ENCODE measurements at regions not wholly inside any gene's neighbourhood (a gene's known extent, or its start where the extent isn't known, plus 50 kb on each side); places are given as distances from the start of the nearest gene placed in this dataset.

- no peaks in the 10 kb centered on the region for H3K4me1 ChIP-seq
- FAIRE-seq (no peak), ATAC-seq (no peak), DNase-seq (ENCODE audit: low read depth in 1 of 2, low spot score in 1 of 2) (no peak)
- ChIA-PET POLR2A (no interaction called here), CTCF (no interaction called here)
- H3K27ac ChIP-seq: no peak overlapping the region
- TF ChIP-seq, protein P1, sequence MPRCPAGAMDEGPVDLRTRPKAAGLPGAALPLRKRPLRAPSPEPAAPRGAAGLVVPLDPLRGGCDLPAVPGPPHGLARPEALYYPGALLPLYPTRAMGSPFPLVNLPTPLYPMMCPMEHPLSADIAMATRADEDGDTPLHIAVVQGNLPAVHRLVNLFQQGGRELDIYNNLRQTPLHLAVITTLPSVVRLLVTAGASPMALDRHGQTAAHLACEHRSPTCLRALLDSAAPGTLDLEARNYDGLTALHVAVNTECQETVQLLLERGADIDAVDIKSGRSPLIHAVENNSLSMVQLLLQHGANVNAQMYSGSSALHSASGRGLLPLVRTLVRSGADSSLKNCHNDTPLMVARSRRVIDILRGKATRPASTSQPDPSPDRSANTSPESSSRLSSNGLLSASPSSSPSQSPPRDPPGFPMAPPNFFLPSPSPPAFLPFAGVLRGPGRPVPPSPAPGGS (IDR thresholded peaks at IDR 0.05): no peak
- TF ChIP-seq CBX8 (IDR thresholded peaks at IDR 0.05) (no peak), TFCP2L1 (CRISPR knock-in tag; IDR thresholded peaks at IDR 0.05) (no peak), NR3C1 (IDR thresholded peaks at IDR 0.05) (no peak), HOXB13 (CRISPR knock-in tag; IDR thresholded peaks at IDR 0.05; ENCODE audit: low read depth) (no peak), PHF8 (IDR thresholded peaks at IDR 0.05; ENCODE audit: borderline replicate concordance, low read depth) (no peak), HES2 (IDR thresholded peaks at IDR 0.05) (no peak), HEYL (CRISPR knock-in tag; IDR thresholded peaks at IDR 0.05) (no peak), FOXS1 (CRISPR knock-in tag; IDR thresholded peaks at IDR 0.05) (no peak), ESRRA (IDR thresholded peaks at IDR 0.05; ENCODE audit: borderline replicate concordance, low read length) (no peak), EP300 (IDR thresholded peaks at IDR 0.05) (no peak), KDM1A (IDR thresholded peaks at IDR 0.05; ENCODE audit: low read depth) (no peak)
- TF ChIP-seq, protein P2, sequence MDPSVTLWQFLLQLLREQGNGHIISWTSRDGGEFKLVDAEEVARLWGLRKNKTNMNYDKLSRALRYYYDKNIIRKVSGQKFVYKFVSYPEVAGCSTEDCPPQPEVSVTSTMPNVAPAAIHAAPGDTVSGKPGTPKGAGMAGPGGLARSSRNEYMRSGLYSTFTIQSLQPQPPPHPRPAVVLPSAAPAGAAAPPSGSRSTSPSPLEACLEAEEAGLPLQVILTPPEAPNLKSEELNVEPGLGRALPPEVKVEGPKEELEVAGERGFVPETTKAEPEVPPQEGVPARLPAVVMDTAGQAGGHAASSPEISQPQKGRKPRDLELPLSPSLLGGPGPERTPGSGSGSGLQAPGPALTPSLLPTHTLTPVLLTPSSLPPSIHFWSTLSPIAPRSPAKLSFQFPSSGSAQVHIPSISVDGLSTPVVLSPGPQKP (IDR thresholded peaks at IDR 0.05; ENCODE audit: low read depth, low read length): no peak
- 24% methylated on average over 4 of the region's 4 CpGs for WGBS (ENCODE audit: missing lambda C conversion rate)
- no peak overlapping the region for H3K4me2 ChIP-seq
- H3K4me3 ChIP-seq: no peak overlapping the region
- no peaks in the 10 kb centered on the region for H3K9me3 ChIP-seq
Observed at GRCh38 chr17:71283486-71283885, 837.3 kb upstream of the SOX9 start.

- Histone ChIP-seq H3K9me3 (no peaks in the 10 kb centered on the region), H3K4me2 (no peak overlapping the region), H3K4me3 (no peak overlapping the region), H3K27ac (no peak overlapping the region), H3K4me1 (no peaks in the 10 kb centered on the region)
- ChIA-PET POLR2A (no interaction called here), CTCF (no interaction called here)
- FAIRE-seq (no peak), ATAC-seq (no peak), DNase-seq (ENCODE audit: low read depth in 1 of 2, low spot score in 1 of 2) (no peak)
- TF ChIP-seq, protein P3, sequence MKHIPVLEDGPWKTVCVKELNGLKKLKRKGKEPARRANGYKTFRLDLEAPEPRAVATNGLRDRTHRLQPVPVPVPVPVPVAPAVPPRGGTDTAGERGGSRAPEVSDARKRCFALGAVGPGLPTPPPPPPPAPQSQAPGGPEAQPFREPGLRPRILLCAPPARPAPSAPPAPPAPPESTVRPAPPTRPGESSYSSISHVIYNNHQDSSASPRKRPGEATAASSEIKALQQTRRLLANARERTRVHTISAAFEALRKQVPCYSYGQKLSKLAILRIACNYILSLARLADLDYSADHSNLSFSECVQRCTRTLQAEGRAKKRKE (CRISPR knock-in tag; IDR thresholded peaks at IDR 0.05; ENCODE audit: low read depth): no peak
- TF ChIP-seq POLR2A (IDR thresholded peaks at IDR 0.05; ENCODE audit: low read length): no peak
- TF ChIP-seq HMGXB4 (CRISPR knock-in tag; IDR thresholded peaks at IDR 0.05; ENCODE audit: borderline replicate concordance): no peak
- TF ChIP-seq ZNF302 (CRISPR knock-in tag; IDR thresholded peaks at IDR 0.05): no peak
- no peak for TF ChIP-seq EHF (CRISPR knock-in tag; IDR thresholded peaks at IDR 0.05)
- WGBS (ENCODE audit: missing lambda C conversion rate): 31% methylated on average over 7 of the region's 7 CpGs
Observed at GRCh38 chr17:71284032-71284755, 836.6 kb upstream of the SOX9 start.

GRCh38 chr17:71286625-71287024 lies 834.2 kb upstream of the SOX9 start:
- Histone ChIP-seq H3K9me3 (no peaks in the 10 kb centered on the region), H3K4me1 (no peaks in the 10 kb centered on the region), H3K27ac (no peak overlapping the region), H3K4me2 (no peak overlapping the region), H3K4me3 (no peak overlapping the region)
- TF ChIP-seq NPAS2 (CRISPR knock-in tag; IDR thresholded peaks at IDR 0.05; ENCODE audit: borderline replicate concordance) (no peak), RCOR1 (IDR thresholded peaks at IDR 0.05; ENCODE audit: low read depth, low read length) (no peak), CBX2 (IDR thresholded peaks at IDR 0.05; ENCODE audit: borderline replicate concordance, low read depth) (no peak), REST (IDR thresholded peaks at IDR 0.05) (no peak), EHF (CRISPR knock-in tag; IDR thresholded peaks at IDR 0.05) (no peak), FOSB (CRISPR knock-in tag; IDR thresholded peaks at IDR 0.05) (no peak), TFCP2L1 (CRISPR knock-in tag; IDR thresholded peaks at IDR 0.05) (no peak), CBX8 (IDR thresholded peaks at IDR 0.05) (no peak)
- no peak for FAIRE-seq
- ATAC-seq: no peak
- no peak for DNase-seq (ENCODE audit: low read depth in 1 of 2, low spot score in 1 of 2)
- WGBS (ENCODE audit: missing lambda C conversion rate): 66% methylated on average over 7 of the region's 7 CpGs
- POLR2A ChIA-PET: no interaction called here
- CTCF ChIA-PET: no interaction called here
